GM23338 (cell line): ENCODE measurements at regions not wholly inside any gene's neighbourhood (a gene's known extent, or its start where the extent isn't known, plus 50 kb on each side); places are given as distances from the start of the nearest gene placed in this dataset.

ENCODE experiments used
- ATAC-seq: fragments of 200-7000 bp; cut with Tn5 transposase; 3 replicates; pipeline ENCODE4 v1.9.1; 2020
- DNase-seq: peaks from one replicate; pipeline ENCODE4 v3.0.0-alpha.2; 2015; ENCODE audit warnings: low spot score
- H2AFZ ChIP-seq: fragments of 200-600 bp; sonication (generic); 2 replicates; pipeline ENCODE4 v1.8.0; 2016; ENCODE audit warnings: antibody characterized with exemption, mild to moderate bottlenecking, moderate library complexity
- H3F3A ChIP-seq: fragments of 200-600 bp; sonication (generic); replicated peaks from 2 replicates; pipeline ENCODE4 v1.8.0; 2017; ENCODE audit warnings: antibody characterized with exemption, mixed run types, low read depth
- H3K27ac ChIP-seq: fragments of 200-600 bp; sonication (generic); 2 replicates; pipeline ENCODE4 v1.6.1; 2016; ENCODE audit warnings: low read depth
- H3K27me3 ChIP-seq: fragments of 200-600 bp; sonication (generic); 2 replicates; pipeline ENCODE4 v1.8.0; 2016; ENCODE audit warnings: mild to moderate bottlenecking, mixed run types, moderate library complexity; ENCODE audit not compliant: insufficient read depth
- H3K36me3 ChIP-seq: fragments of 200-600 bp; sonication (generic); 2 replicates; pipeline ENCODE4 v1.8.0; 2016; ENCODE audit warnings: mild to moderate bottlenecking; ENCODE audit not compliant: insufficient read depth
- H3K4me1 ChIP-seq: fragments of 200-600 bp; sonication (generic); 2 replicates; pipeline ENCODE4 v1.8.0; 2016; ENCODE audit warnings: mild to moderate bottlenecking, moderate library complexity; ENCODE audit not compliant: insufficient read depth
- H3K4me2 ChIP-seq: fragments of 200-600 bp; sonication (generic); 2 replicates; pipeline ENCODE4 v1.7.1; 2017; ENCODE audit warnings: mixed run types
- H3K4me3 ChIP-seq: fragments of 200-600 bp; sonication (generic); 2 replicates; pipeline ENCODE4 v1.6.1; 2016; ENCODE audit warnings: mixed run types
- H3K79me2 ChIP-seq: fragments of 200-600 bp; sonication (generic); replicated peaks from 2 replicates; pipeline ENCODE4 v1.8.0; 2017; ENCODE audit warnings: mild to moderate bottlenecking; ENCODE audit not compliant: insufficient read depth
- H3K9me2 ChIP-seq: fragments of 200-600 bp; sonication (generic); 2 replicates; pipeline ENCODE4 v1.8.0; 2017; ENCODE audit not compliant: insufficient read depth
- H4K20me1 ChIP-seq: fragments of 200-600 bp; sonication (generic); replicated peaks from 2 replicates; pipeline ENCODE4 v1.8.0; 2017; ENCODE audit warnings: mild to moderate bottlenecking; ENCODE audit not compliant: insufficient read depth
- H3K27ac Mint-ChIP-seq: 2 replicates; pipeline ENCODE4 v1.8.0; 2020; ENCODE audit warnings: inconsistent platforms, mild to moderate bottlenecking, moderate library complexity, mixed read lengths
- H3K27me3 Mint-ChIP-seq: 3 replicates; pipeline ENCODE4 v1.8.0; 2022; ENCODE audit warnings: low read depth, mild to moderate bottlenecking, moderate library complexity, mixed read lengths, inconsistent platforms; ENCODE audit not compliant: insufficient read depth, poor library complexity
- H3K36me3 Mint-ChIP-seq: 3 replicates; pipeline ENCODE4 v1.8.0; 2021; ENCODE audit warnings: low read depth, mild to moderate bottlenecking, inconsistent platforms, moderate library complexity, mixed read lengths
- H3K4me1 Mint-ChIP-seq: 3 replicates; pipeline ENCODE4 v1.8.0; 2020; ENCODE audit warnings: mild to moderate bottlenecking, inconsistent platforms, mixed read lengths
- H3K4me3 Mint-ChIP-seq: 3 replicates; pipeline ENCODE4 v1.8.0; 2021; ENCODE audit warnings: moderate library complexity, mild to moderate bottlenecking, inconsistent platforms, mixed read lengths
- H3K9me3 Mint-ChIP-seq: 3 replicates; pipeline ENCODE4 v1.8.0; 2020; ENCODE audit warnings: moderate library complexity, mild to moderate bottlenecking, inconsistent platforms, mixed read lengths
- CTCF ChIP-seq, 2 experiments: fragments of 200-600 bp in 1 of 2; sonication (generic) in 1 of 2; conservative IDR thresholded peaks; 2 replicates each; pipeline versions ENCODE4 v1.5.1 to v1.6.1; 2016 to 2017; ENCODE audit warnings: antibody characterized with exemption in 2 of 2, low read depth in 2 of 2, mild to moderate bottlenecking in 2 of 2, moderate library complexity in 1 of 2
- NANOG ChIP-seq: IDR thresholded peaks from 2 replicates; pipeline ENCODE4 v1.6.1; 2016; ENCODE audit warnings: antibody characterized with exemption, borderline replicate concordance
- REST ChIP-seq: IDR thresholded peaks from one replicate; pipeline ENCODE4 v1.6.1; 2018; ENCODE audit warnings: antibody characterized with exemption; ENCODE audit not compliant: unreplicated experiment
- STAT1 ChIP-seq: IDR thresholded peaks from one replicate; pipeline ENCODE4 v1.6.1; 2016; ENCODE audit warnings: antibody characterized with exemption; ENCODE audit not compliant: unreplicated experiment
- ZNF462 ChIP-seq: fragments of 250-450 bp; sonication (Bioruptor Pico); IDR thresholded peaks from 2 replicates; pipeline ENCODE4 v1.5.0; 2020; ENCODE audit warnings: mild to moderate bottlenecking, moderate library complexity

GRCh38 chr12:88308825-88309224 lies 166.7 kb downstream of the TMTC3 start:
- no peak for TF ChIP-seq REST
- TF ChIP-seq STAT1, result no peak
- TF ChIP-seq NANOG, result no peak
- TF ChIP-seq CTCF (conservative IDR thresholded peaks at IDR 0.05; ENCODE audit: low read depth in 2 of 2), result no peak
- no peak for TF ChIP-seq ZNF462 (CRISPR knock-in tag)
- Mint-ChIP-seq H3K36me3 (no peaks in the 10 kb centered on the region), H3K27me3 (no peaks in the 10 kb centered on the region), H3K27ac (no peak overlapping the region), H3K4me3 (no peak overlapping the region), H3K4me1 (no peaks in the 10 kb centered on the region), H3K9me3 (no peaks in the 10 kb centered on the region)
- ATAC-seq (no peak), DNase-seq (no peak)
- Histone ChIP-seq H3K27ac (no peak overlapping the region), H3K4me2 (no peak overlapping the region), H3K79me2 (no peaks in the 10 kb centered on the region), H3F3A (no peaks in the 10 kb centered on the region), H3K27me3 (no peaks in the 10 kb centered on the region), H3K4me1 (no peaks in the 10 kb centered on the region), H4K20me1 (no peaks in the 10 kb centered on the region), H3K4me3 (no peak overlapping the region), H2AFZ (no peak overlapping the region), H3K36me3 (no peaks in the 10 kb centered on the region), H3K9me2 (no peaks in the 10 kb centered on the region)
